Activated CD4-positive, CD25-positive, alpha-beta regulatory T cell (primary cell): ENCODE measurements at regions not wholly inside any gene's neighbourhood (a gene's known extent, or its start where the extent isn't known, plus 50 kb on each side); places are given as distances from the start of the nearest gene placed in this dataset.
"Not testable (repeated sequence)": the region's sequence is repeated elsewhere in the genome, so short reads cannot be mapped to it uniquely, and the experiment has no call there.

Experiments
- DNase-seq, 4 experiments: peaks; one replicate each; lab custom pipeline; 2025; lab: John Stamatoyannopoulos, UW

DNA sequence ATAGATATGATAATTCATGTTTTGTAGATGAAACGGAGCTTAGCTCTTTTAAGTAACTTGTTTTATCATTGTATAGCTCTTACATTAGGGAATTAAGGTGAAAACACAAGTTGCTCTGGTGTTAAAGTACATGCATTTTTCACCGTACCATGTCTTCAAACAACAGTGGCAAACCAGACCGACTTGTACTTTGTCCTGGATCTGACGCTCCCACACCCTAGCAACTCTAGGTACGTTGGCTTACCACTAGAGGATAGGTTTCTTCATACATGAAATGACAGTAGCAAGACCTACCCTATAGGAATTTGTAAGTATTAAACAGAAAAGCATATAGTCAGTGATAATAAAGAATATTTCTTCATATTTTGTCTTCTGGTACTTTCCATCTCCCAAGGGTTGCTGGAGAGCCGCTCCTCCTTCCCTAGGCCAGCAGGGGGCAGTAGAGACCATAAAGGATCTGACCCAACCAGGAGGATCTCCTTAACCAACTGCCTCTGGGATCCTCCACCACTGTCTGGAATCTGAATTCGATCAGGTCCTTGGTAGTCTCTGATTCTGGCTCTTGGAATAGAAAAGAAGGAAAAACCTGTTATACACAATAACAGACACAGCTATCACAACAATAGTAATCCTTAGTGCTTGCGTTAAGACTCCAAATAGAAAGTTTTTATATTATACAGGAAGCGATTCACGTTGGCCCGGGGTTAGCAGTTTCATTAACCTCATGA, 136.7 kb downstream of the CAVIN4 start:
- peak in 1 of 4 experiments; percentile 17 for DNase-seq

DNA sequence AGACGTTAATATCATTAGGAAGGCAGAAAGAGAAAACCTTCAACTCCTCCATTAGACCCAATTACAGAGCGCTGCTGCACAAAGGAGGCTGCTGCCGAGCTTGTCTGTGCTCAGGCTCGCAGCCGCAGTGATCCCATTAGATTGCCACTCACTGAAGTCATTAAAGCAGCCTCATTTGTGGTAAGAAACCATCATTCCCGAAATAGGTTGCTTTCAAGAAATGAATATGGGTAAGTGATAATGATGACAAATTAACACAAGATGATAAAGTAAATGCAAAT, 137.2 kb downstream of the CAVIN4 start:
- DNase-seq, result no peak

DNA sequence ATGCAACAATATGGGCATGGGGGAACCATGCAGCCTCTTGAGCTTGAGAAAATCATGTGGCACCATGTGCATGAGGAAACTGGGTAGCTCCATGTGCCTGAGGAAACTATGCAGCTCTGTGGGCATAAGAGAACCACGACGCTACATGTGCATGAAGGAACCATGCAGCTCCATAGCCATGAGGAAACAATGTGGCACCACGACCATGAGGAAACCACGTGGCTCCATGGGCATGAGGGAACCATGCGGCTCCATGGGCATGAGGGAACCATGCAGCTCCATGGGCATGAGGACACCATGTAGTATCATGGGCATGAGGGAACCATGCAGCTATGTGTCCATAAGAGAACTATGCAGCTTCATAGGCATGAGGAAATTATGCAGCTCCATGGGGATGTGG, 140.8 kb downstream of the CAVIN4 start:
- DNase-seq, result no peak

DNA sequence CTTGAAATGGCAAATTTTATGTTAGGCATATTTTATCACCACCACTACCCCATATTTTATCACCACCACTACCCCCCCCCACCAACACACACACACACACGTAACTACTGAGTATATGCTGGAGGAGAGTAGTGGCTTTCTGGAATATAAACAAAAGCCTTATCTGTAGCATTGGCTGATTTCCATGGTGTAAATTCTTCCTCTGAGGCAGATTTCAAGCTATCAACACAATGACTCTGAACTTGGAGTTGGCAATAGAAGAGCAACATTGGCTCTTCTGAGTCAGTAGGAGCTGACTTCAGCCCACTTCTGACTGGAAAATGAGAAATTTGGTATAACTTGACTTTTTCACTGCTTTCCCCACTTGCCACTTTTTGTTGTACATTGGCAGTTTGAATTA, 143.0 kb downstream of the CAVIN4 start:
- no peak for DNase-seq

DNA sequence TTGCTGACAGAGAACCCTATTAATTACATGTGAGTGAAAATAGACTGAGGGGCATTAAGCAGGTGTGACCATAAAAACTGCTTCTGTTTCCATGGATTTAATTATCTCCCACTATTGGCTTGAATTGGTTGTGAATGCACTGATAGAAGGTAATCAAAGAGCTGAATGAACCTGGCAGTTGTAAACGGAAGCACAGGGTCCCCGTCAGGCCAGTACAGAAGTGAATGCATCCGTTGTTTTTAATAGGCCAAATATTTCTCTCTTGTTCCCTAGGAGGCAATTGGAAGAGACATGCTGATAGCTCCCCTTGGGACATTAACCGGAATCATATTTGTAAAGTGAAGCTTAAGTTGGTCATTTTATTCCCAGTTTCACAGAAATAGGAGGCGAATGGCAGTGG, 147.0 kb downstream of the CAVIN4 start:
- DNase-seq, result no peak

DNA sequence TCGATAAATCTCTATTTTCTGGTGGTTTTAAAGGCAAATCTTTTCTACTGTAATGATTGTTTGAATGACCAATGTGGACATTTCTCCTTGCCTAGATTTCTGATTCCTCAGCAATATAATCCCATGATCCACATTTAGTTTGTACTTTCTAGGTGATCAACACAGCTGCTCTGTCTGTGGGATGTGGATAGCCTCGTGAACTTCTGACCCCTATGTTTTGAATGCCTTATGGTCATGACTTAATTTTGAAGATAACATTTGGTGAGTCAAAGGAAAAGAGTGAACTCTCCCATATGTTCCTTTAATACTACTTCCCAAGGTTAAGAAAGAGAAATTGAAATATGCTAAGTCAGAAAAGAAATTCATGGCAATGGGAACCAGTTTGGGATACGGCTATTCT, 147.5 kb downstream of the CAVIN4 start:
- no peak for DNase-seq

DNA sequence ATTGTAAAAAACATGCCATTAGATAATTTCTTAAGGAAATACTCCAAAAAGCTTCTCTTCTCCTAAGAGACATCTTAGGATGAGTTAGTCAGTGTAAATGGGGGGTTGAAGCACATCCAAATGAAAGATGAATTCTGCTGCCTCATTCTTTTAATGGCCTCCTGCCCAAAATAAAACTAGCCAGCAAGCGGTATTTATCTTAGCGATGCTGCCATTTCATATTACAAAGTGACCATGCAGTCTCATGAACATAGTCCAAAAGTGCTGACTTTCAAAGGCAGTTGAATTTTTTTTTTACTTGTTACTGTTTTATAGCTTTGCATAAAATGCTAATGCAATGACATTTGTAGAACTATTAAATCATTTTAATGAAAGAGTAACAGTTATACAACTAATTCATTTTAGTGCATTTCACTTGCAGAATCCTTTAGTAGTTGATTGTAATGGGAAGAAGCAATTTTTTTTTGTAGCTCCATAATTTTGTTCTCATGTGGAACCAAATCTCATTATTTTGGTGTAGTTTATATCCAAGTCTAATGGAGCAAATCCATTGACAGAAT, 151.5 kb downstream of the CAVIN4 start:
- no peak for DNase-seq

DNA sequence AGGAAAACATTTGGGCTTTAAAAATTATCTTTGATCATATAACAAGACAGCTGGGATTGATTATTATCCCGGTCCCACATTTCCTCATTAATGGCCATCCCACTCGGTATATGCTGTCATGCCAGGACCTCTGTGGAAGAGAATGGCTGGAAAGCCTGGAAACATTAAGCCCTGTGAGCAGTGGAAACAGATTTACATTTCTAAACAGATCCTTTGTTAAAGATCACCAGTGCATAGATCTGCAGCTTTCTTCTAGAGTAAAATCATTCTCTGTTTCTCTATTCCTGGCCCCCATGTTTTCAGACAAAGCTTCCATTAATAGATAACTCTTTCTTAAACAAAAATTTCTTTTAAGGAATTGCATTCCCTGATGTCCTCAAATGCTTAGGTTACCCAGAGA, 152.2 kb downstream of the CAVIN4 start:
- DNase-seq, result no peak

DNA sequence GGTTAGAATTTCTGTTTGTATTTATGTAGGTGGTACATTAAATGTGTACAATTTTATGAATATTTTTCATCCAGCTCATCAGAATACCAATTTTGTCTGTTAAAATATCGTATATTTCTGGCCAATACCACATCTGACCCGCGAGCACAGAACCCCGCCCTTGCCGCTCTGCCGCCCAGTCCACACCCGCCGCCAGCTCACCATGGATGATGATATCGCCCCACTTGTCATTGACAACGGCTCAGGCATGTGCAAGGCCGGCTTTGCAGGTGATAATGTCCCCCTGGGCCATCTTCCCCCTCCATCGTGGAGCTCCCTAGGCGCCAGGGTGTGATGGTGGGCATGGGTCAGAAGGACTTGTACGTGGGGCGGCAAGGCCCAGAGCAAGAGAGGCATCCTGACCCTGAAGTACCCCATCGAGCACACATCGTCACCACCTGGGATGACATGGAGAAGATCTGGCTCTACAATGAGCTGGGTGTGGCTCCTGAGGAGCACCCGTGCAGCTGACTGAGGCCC, 153.2 kb downstream of the CAVIN4 start:
- DNase-seq, result no peak

DNA sequence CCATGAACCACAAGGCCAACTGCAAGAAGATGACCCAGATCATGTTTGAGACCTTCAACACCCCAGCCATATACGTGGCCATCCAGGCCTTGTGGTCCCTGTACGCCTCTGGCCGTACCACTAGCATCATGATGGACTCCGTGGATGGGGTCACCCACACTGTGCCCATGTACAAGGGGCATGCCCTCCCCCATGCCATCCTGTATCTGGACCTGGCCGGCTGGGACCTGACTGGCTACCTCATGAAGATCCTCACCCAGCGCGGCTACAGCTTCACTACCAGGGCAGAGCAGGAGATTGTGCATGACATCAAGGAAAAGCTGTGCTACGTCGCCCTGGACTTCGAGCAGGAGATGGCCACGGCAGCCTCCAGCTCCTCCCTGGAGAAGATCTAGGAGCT, 153.7 kb downstream of the CAVIN4 start:
- no peak for DNase-seq

DNA sequence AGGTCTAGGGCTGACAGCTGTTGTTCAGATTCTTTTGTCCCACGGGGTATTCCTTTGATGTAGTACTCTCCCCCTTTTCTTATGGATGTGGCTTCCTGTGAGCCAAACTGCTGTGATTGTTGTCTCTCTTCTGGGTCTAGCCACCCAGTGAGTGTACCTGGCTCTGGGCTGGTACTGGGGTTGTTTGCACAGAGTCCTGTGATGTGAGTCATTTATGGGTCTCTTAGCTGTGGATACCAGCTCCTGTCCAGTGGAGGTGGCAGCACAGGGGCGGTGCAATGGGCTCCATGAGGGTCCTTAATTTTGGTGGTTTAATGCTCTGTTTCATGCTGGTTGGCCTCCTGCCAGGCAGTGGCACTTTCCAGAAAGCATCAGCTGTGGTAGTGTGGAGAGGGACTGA, 161.3 kb downstream of the CAVIN4 start:
- no peak for DNase-seq

DNA sequence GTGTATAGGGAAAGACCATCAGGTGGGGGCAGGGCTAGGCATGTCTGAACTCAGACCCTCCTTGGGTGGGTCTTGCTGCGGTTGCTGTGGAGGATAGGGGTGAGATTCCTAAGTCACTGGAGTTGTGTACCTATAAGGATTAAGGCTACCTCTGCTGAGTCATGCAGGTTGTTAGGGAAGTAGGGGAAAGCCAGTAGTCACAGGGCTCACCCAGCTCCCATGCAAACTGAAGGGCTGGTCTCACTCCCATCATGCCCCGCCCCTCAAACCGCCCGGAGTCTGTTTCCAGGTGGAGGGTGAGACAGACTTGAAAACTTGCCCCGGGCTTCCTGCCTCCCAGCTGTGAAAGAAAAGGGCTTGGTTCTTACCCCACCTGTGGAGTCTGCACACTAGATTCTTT, 161.8 kb downstream of the CAVIN4 start:
- no peak for DNase-seq

DNA sequence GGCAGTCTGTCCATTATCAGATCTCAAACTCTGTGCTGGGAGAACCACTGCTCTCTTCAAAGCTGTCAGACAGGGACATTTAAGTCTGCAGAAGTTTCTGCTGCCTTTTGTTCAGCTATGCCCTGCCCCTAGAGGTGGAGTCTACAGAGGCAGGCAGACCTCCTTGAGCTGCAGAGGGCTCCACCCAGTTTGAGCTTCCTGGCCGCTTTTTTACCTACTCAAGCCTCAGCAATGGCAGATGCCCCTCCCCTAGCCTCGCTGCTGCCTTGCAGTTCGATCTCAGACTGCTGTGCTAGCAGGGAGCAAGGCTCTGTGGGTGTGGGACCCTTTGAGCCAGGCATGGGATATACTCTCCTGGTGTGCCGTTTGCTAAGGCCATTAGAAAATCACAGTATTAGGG, 171.1 kb downstream of the CAVIN4 start:
- not testable (repeated sequence) for DNase-seq

DNA sequence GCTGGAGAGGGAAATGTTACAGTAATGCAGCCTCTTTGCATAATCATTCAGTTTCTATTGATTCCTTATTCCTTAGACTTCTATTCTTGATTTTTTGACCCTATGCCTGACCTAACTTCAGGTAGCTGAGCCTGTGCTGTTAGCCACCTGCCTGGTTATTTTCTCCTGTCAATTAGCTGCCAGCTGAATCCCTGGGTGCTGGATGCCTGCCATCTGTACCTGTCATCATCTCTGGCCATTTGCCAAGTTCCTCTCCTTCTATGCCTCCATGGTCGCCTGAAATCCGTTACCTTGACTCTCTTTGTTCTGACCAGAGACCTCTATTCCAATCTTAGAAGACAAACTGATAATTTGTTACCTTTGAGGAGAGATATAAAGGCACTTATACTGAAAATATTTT, 178.3 kb downstream of the CAVIN4 start:
- DNase-seq, result no peak

DNA sequence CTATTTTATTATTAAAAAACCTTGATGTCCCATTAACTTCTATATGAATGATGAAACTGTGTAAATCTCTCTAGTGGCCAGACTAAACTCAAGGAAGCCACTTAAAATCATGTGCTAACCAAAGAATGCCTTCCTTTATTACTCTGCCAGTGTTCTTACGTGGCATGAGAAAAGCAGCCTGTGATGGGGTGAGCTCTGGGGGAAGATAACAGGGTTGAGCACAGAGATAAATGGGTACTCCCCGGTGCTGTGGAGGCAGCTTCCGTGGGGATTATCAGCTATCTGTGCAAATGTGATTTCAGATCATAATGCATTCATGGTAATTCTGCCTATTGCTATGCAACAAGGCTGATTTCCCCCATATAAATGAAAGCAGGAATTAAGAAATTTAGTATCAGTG, 181.3 kb downstream of the CAVIN4 start:
- no peak for DNase-seq

DNA sequence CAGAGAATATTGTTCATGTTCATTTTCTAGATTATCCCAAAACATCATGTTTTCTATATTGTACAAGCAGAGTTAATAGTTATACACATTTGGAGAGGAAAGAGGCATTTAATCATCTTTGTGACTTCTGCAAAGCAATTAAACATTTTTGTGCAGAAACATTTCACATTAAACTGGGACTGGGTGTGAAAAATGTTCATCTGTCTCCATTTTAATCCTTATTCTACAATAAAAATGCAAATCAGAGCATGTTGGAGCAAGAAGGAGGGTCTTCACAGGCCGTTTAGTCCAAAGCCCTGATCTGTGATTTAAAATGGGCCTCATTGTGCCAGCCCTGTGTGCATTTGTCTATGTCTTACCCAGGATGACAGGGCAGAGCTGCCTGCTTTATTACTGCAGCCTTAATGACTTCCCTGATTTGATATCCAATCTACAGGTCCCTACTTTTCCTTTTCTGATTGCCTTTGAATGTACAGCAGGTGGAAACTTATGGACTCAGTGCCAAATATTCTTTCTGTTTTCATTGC, 183.5 kb downstream of the CAVIN4 start:
- DNase-seq, result no peak

DNA sequence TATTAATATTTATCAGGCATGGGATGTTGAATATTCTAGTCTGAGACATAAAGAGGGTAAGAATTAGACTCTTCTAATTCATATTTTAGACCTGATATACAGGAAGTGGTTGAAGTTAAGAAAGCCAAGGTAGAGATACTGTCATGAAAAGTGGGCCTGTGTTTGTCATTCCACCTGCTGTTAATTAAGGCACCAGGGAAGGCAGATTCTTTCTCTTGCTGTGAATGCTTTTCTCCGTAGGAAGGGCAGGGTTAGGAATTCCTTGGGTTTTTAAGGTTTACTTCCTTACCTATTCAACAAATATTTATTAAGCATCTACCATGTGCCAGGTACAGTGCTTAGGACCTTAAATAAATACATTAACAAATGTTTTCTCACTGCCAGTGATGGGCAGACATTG, 196.4 kb downstream of the CAVIN4 start:
- DNase-seq, result no peak

DNA sequence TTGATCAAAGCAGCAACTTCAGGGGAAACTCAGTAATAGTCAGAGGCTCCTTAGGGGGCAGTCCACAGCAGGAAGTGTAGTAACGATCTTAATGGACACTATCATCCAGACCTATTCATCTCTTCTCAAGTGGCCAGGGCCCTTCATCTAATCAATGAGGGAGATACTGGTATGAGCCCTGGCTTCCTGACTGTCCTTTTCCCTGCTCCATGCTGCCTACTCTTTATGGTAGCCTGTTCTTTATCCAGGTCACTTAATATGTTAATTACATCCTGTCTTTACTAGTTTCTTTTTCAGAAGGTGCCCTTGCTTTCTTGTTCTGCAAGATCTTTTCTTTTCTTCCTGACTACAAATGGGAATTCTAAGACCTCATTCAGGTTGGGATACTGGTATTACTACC, 197.1 kb downstream of the CAVIN4 start:
- no peak for DNase-seq

DNA sequence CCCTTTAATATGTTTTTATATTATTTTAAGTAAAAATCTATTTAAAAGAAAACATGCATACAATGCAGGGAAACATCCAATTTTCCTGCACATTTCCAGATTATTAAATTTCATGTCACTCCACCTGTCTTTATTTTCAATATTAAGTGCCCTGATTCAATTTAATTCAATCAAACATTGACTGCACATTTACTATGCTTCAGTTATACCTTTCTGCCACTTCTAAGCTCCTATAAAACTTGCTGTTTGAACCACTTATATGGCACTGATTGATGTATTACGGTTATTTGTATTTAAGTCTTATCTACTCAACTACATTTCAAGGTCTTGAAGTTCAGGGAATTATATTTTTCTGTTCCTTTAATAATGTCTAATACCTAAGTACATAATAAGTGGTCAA, 198.0 kb downstream of the CAVIN4 start:
- DNase-seq, result no peak

DNA sequence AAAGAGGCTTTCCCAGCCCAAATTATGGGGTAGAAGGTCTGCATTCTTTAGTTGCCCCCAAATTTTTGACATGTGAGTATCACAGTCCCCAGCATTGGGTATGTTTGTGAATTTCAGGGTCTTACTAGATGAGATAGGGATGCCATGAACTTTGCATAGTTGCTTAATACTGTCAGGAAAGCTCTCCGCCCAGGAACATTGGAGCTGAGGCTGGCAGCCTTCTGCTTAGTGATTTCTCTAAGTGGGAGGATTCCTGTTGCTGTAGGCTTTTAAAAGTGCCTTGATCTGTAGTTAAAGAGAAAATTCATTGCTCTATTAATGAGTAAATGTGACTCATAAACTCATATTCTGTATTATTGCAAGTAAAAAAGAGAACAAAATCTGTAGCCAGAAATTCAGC, 206.9 kb downstream of the CAVIN4 start:
- no peak for DNase-seq

DNA sequence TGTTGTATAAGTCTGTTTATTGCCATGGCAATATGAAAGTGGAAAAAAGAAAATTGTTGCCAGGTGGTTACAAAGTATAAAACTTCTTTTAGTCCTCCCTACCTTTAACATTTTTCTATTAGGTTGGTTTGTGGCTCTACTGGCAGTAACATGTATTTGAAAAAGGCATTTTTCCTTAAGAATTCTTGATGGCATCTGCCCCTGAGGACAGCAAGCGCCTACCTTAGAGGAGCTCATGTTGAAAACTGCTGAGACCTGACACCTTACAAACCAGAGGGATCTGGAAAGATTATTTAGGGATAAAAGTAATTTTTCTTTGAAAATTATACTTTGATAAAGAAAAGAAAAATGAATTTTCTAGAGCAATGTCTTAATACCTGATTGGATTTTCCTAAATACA, 208.1 kb downstream of the CAVIN4 start:
- DNase-seq, result no peak

DNA sequence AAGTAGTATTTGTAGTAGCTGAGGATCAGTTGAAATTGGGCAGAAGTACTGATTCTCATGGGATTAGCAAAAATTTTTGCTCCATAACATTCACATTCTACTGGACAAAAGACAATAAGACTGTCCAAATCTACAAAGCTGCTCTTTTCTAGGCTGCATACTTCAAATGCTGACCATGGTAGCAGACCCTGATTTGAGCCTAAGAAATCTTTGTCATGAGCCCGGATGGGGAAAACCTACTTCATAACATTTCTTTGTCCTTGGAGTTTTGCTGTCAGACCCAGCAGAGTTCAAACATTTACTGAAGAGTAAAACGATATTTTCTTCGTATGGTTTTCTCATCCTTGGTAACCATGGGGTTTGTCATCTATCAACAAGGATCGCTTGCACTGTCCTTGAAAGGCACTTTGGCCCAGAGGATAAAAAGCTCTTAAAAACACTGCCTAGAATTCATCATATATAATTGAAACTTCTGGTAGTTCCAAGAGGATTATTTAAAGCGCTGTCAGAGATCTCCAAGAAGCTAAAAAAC, 216.9 kb downstream of the CAVIN4 start:
- no peak for DNase-seq

DNA sequence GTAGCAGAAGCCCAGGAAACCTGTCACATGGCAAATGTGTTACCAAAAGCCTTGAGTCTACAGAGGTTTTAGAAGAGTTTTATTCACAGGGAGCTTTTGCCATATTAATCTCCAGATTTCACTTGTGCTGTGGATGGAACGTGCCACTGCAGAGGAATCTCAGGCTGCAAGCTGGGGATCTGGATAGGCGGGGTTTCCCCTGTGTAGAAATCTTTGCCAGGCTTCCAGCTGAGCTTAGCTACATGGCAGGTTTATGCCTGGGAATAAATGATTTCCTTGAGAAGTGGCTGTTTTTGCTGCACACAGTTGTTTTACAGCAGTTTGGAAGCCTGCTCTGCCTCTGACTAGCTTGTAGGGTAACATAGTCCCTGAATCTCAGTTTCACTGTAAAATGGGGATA, 224.6 kb upstream of the PLPPR1 start:
- DNase-seq, result no peak

DNA sequence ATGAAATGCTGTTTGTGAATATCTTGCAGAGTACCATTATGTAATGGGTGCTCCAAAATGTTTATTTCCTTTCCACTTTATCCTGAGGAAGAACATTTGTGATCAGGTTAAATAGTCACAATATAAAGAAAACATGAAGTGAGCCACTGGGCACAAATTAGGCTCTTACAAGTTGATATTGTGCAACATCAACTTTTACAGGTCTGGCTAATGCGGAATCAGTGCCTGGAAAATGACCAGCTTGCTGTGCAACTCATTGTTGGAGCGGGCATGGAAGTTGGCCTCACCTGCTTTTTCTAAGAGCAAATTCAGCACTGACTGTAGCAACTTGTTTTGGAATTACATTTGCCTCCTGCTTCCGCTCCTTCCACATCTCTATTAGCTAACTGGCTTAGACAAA, 216.9 kb upstream of the PLPPR1 start:
- no peak for DNase-seq
